CD4-positive, alpha-beta T cell treated with Interferon alpha-2 for 1 hour (primary cell): ENCODE measurements at regions not wholly inside any gene's neighbourhood (a gene's known extent, or its start where the extent isn't known, plus 50 kb on each side); places are given as distances from the start of the nearest gene placed in this dataset.

Experiments
- DNase-seq, 2 donors: peaks; one replicate each; pipeline ENCODE4 v3.0.0-alpha.2; 2020 to 2022

GRCh38 chr1:173403996-173404395, 73.1 kb upstream of the PRDX6 start:
- no peak for DNase-seq

- no peak for DNase-seq
These were observed 71.9 kb upstream of the PRDX6 start for GRCh38 chr1:173405281-173405680.

GRCh38 chr1:173405834-173406233, 71.3 kb upstream of the PRDX6 start:
- DNase-seq = no peak

- DNase-seq = no peak
These were observed 70.3 kb upstream of the PRDX6 start for GRCh38 chr1:173406783-173407230.

- DNase-seq = no peak
These were observed 69.3 kb upstream of the PRDX6 start for GRCh38 chr1:173407846-173408245.

- no peak for DNase-seq
These were observed 68.2 kb upstream of the PRDX6 start for GRCh38 chr1:173408886-173409285.

- peak; percentile 29 to 35 for DNase-seq
These were observed 67.5 kb upstream of the PRDX6 start for GRCh38 chr1:173409613-173410012.

GRCh38 chr1:173410133-173410793, 66.9 kb upstream of the PRDX6 start:
- peak in 1 of 2 donors; percentile 29 for DNase-seq

GRCh38 chr1:173410794-173411236, 66.3 kb upstream of the PRDX6 start:
- peak; percentile 15 to 51 for DNase-seq

- DNase-seq = no peak
These were observed 65.0 kb upstream of the PRDX6 start for GRCh38 chr1:173411835-173412742.

- no peak for DNase-seq
These were observed 63.8 kb upstream of the PRDX6 start for GRCh38 chr1:173413271-173413707.

- no peak for DNase-seq
These were observed 63.0 kb upstream of the PRDX6 start for GRCh38 chr1:173414136-173414535.

GRCh38 chr1:173414539-173415226, 62.5 kb upstream of the PRDX6 start:
- DNase-seq = no peak

GRCh38 chr1:173415490-173415889, 61.6 kb upstream of the PRDX6 start:
- no peak for DNase-seq

- no peak for DNase-seq
These were observed 61.2 kb upstream of the PRDX6 start for GRCh38 chr1:173415905-173416450.

- DNase-seq = no peak
These were observed 59.6 kb upstream of the PRDX6 start for GRCh38 chr1:173417563-173417962.

GRCh38 chr1:173418107-173418985, 58.8 kb upstream of the PRDX6 start:
- DNase-seq = no peak

GRCh38 chr1:173420330-173420806, 56.8 kb upstream of the PRDX6 start:
- DNase-seq = peak; percentile 67 to 80

GRCh38 chr1:173421286-173421685, 55.8 kb upstream of the PRDX6 start:
- DNase-seq = no peak

GRCh38 chr1:173421789-173422188, 55.3 kb upstream of the PRDX6 start:
- no peak for DNase-seq

- DNase-seq = peak; percentile 15 to 34
These were observed 54.6 kb upstream of the PRDX6 start for GRCh38 chr1:173422456-173422976.

GRCh38 chr1:173423291-173423690, 53.8 kb upstream of the PRDX6 start:
- DNase-seq = no peak
